AG04450 (cell line): ENCODE measurements at regions not wholly inside any gene's neighbourhood (a gene's known extent, or its start where the extent isn't known, plus 50 kb on each side); places are given as distances from the start of the nearest gene placed in this dataset.

Experiments
- CTCF ChIA-PET: fragments of 300-600, 350-600 bp; formaldehyde crosslinking; extraction: SDS; loops from one replicate; lab custom pipeline; 2022; ENCODE audit warnings: antibody characterized with exemption, inconsistent platforms; lab: Charles Lee
- POLR2A ChIA-PET: fragments of 350-600 bp; formaldehyde crosslinking; extraction: SDS; loops from one replicate; lab custom pipeline; 2021; ENCODE audit warnings: antibody characterized with exemption, inconsistent platforms; lab: Yijun Ruan, JAX
- DNase-seq: peaks from one replicate; pipeline ENCODE4 v3.0.0-alpha.2; 2011; ENCODE audit warnings: low read depth, low spot score
- H3K27ac ChIP-seq: one replicate; pipeline ENCODE4 v1.5.1; 2012; ENCODE audit warnings: low read depth, low read length, control low read depth
- H3K27me3 ChIP-seq: one replicate; pipeline ENCODE4 v1.6.0; 2012; ENCODE audit warnings: low read length; ENCODE audit not compliant: control insufficient read depth, insufficient read depth
- H3K4me3 ChIP-seq: 2 replicates; pipeline ENCODE4 v1.5.1; 2011; ENCODE audit warnings: mild to moderate bottlenecking, low read depth, low read length, control low read depth
- H3K9me3 ChIP-seq: 2 replicates; pipeline ENCODE4 v1.5.1; 2012; ENCODE audit warnings: low read length; ENCODE audit not compliant: control insufficient read depth, insufficient read depth
- TF ChIP-seq, protein P1 (sequence below): IDR thresholded peaks from 2 replicates; pipeline ENCODE4 v1.5.1; 2011; ENCODE audit warnings: low read depth, low read length, control low read depth, inconsistent platforms

DNA sequence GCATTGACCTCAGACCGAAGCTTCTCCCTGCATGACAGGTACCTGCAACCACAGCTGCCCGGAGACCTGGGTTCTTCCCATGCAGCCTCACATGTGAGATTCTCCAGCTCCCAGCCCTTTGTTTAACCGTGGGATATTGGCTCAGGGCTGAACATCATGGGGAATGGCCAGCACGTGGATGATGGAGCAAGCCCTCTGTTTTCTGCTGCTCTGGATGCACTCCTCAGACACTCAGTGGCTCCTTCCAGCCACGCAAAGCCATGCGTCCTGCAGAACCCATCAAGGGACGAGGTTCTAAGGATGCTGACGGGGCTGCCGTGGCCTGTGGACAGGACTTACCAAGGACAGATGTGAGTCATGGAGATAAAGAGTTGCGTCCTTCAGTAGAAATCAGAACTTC, 639.1 kb downstream of the BRD1 start:
- POLR2A ChIA-PET: no interaction called here
- no peak for DNase-seq
- TF ChIP-seq, protein P1, sequence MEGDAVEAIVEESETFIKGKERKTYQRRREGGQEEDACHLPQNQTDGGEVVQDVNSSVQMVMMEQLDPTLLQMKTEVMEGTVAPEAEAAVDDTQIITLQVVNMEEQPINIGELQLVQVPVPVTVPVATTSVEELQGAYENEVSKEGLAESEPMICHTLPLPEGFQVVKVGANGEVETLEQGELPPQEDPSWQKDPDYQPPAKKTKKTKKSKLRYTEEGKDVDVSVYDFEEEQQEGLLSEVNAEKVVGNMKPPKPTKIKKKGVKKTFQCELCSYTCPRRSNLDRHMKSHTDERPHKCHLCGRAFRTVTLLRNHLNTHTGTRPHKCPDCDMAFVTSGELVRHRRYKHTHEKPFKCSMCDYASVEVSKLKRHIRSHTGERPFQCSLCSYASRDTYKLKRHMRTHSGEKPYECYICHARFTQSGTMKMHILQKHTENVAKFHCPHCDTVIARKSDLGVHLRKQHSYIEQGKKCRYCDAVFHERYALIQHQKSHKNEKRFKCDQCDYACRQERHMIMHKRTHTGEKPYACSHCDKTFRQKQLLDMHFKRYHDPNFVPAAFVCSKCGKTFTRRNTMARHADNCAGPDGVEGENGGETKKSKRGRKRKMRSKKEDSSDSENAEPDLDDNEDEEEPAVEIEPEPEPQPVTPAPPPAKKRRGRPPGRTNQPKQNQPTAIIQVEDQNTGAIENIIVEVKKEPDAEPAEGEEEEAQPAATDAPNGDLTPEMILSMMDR: no peak
- no peak overlapping the region for H3K4me3 ChIP-seq
- peaks cover 89% of the 10 kb centered on the region for H3K9me3 ChIP-seq
- CTCF ChIA-PET: no interaction called here
- no peak overlapping the region for H3K27ac ChIP-seq
- no peaks in the 10 kb centered on the region for H3K27me3 ChIP-seq

DNA sequence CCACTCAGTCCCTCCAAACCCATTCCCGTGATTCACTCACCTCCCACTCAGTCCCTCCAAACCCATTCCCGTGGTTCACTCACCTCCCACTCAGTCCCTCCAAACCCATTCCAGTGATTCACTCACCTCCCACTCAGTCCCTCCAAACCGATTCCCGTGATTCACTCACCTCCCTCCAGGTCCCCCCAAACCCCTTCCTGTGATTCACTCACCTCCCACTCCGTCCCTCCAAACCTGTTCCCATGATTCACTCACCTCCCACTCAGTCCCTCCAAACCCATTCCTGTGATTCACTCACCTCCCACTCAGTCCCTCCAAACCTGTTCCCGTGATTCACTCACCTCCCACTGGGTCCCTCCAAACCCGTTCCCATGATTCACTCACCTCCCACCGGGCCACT, 639.6 kb downstream of the BRD1 start:
- POLR2A ChIA-PET: no interaction called here
- TF ChIP-seq, protein P1: no peak
- DNase-seq: no peak
- Histone ChIP-seq H3K4me3 (no peak overlapping the region), H3K27me3 (no peaks in the 10 kb centered on the region), H3K27ac (no peak overlapping the region), H3K9me3 (peaks cover 89% of the 10 kb centered on the region)
- CTCF ChIA-PET: no interaction called here

DNA sequence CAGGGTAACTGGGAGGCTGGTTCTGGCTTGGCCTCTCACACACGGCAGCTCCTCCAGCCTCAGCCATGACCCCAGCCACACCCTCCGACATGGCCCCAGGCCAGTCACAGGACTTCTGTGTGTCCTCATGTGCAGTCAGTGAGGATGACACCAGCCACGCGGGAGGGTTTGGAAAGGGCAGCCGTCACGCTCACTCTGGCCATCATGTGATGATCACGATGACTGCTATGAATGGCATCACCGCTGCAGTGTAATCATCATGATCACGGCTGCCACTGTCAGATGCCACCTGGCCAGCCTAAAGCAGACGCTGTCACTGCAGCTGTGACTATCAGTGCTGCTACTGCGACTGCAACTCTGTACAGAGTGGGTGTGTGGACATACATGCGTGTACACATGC, 640.9 kb downstream of the BRD1 start:
- TF ChIP-seq, protein P1: no peak
- Histone ChIP-seq H3K9me3 (peaks cover 89% of the 10 kb centered on the region), H3K27me3 (no peaks in the 10 kb centered on the region), H3K27ac (no peak overlapping the region), H3K4me3 (no peak overlapping the region)
- DNase-seq: no peak
- CTCF ChIA-PET: no interaction called here
- POLR2A ChIA-PET: no interaction called here

DNA sequence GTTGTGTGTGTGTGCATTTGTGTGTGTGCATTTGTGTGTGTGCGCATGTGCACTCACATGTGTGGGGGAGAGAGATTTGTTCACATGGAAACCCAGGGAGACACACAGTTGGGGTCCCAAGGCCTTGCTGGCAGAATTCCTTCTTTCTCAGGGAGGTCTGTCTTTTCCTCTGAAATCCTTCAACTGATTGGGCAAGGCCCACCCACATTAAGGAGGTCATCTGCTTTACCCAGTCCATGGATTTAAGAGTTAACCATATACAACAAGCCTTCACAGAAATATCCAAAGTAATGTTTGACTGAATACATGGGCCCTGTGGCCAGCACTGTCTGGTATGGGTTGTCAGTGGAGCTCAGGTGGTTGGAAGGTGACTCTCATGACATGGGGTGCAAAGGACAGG, 641.4 kb downstream of the BRD1 start:
- ChIA-PET POLR2A (no interaction called here), CTCF (no interaction called here)
- H3K9me3 ChIP-seq: peaks cover 89% of the 10 kb centered on the region
- TF ChIP-seq, protein P1: no peak
- no peaks in the 10 kb centered on the region for H3K27me3 ChIP-seq
- H3K4me3 ChIP-seq: no peak overlapping the region
- DNase-seq: no peak
- H3K27ac ChIP-seq: no peak overlapping the region

DNA sequence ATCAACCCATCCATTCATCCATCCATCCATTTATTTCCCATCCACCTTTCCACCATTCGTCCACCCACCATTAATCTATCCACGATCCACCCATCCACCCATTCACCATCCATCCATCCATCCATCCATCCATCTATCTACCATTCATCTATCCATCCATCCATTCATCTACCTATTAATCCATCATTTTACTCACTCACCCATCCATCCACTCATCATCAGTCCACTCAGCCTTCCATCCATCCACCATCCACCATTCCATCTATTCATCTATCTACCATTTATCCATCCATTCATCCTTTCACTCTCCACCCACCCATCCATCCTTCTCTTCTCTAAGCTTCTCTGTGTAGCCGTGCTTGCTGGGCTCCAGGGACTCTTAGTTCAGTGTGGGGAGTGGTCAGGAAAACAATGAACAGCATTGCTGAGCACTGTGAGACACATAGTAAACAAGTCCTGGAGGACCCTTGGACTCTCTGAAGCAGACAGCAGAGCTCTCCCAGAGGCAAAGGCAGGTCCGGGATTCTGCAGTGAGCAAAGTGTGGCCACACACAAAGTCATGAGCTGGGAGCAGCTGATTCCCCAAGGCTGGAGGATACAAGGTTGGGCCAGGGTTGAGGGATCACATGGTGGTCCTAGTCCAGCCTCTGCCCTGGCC, 642.2 kb downstream of the BRD1 start:
- no peak for DNase-seq
- H3K4me3 ChIP-seq: no peak overlapping the region
- ChIA-PET CTCF (no interaction called here), POLR2A (no interaction called here)
- TF ChIP-seq, protein P1: no peak
- peaks cover 86% of the 10 kb centered on the region for H3K9me3 ChIP-seq
- H3K27me3 ChIP-seq: no peaks in the 10 kb centered on the region
- H3K27ac ChIP-seq: no peak overlapping the region
